ENCODE measurements at regions not wholly inside any gene's neighbourhood (a gene's known extent, or its start where the extent isn't known, plus 50 kb on each side); places are given as distances from the start of the nearest gene placed in this dataset.
"Not testable (repeated sequence)": the region's sequence is repeated elsewhere in the genome, so short reads cannot be mapped to it uniquely, and the experiment has no call there.

DNA sequence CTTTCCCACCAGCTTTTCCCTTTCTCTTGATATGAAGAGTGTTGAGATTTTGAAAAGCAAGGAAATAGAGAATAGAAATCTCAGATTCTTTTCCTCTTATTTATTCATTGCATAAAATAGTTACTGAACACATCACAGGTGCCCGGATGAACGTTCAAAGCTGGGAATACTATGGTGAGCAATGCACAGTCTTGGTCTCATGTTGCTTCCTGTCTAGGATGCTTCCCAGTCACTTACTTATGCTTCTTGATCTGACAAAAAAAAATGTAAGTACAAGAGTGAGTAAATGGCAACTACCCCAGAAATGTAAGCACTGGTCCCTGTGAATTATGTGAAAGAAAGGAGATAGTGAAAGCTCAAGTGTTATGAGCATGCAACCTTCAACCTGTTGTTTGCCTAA lies 153.5 kb upstream of the S1PR3 start:
- FAIRE-seq (no peak), DNase-seq (ENCODE audit: low spot score) (no peak)

DNA sequence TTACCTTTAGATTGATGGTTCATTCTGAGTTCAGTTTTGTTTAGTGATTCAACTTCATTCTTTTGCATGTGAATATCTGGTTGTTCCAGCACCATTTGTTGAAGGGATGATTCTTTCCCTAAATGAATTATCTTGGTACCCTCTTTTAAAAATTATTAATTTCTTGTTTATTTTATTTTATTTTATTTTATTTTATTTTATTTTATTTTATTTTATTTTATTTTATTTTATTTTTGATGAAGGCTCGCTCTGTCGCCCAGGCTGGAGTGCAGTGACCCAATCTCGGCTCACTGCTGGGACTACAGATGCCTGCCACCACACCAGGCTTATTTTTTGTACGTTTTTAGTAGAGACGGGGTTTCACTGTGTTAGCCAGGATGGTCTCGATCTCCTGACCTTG lies 141.4 kb upstream of the S1PR3 start:
- not testable (repeated sequence) for FAIRE-seq; DNase-seq (ENCODE audit: low spot score)

DNA sequence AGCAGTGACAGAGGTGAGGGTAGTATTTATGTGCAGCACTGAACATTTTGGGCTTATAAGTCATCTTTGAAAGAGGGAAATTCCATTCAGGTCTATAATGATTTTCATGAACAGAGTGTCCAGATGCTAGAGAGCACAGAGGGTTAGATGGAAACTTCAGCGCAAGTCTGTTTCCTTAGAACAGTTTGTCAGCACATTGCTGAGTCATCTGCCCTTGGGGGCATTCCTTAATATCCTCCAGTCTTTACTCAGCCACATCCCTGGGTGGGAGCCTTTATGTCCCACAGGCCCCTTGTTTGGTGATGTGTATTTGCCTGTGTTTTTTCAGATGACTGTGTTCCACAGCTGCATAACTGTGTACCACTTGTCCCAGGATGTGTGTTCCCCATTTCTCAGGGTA lies 138.5 kb upstream of the S1PR3 start:
- FAIRE-seq (no peak), DNase-seq (ENCODE audit: low spot score) (peak; percentile 18)

DNA sequence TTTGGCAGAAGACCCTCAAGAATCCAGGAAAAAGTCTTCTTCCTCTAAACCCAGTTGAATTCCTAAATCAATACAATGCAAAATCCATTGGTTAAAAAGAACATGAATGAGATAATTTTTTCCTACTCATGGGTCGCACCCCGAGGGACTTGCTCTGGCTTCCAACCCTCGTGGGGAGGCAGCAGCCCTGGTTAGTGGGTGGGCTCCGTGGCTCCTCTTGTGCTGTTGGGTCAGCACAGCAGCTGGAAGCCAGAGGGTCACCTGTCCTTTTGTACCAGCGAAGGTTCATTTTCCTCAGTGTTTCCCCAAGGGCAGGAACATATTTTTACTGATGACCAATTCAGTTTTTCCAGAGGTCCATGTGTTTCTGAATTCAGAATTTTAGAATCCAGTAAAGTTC lies 120.6 kb upstream of the S1PR3 start:
- DNase-seq (ENCODE audit: low spot score) (no peak), FAIRE-seq (no peak)

DNA sequence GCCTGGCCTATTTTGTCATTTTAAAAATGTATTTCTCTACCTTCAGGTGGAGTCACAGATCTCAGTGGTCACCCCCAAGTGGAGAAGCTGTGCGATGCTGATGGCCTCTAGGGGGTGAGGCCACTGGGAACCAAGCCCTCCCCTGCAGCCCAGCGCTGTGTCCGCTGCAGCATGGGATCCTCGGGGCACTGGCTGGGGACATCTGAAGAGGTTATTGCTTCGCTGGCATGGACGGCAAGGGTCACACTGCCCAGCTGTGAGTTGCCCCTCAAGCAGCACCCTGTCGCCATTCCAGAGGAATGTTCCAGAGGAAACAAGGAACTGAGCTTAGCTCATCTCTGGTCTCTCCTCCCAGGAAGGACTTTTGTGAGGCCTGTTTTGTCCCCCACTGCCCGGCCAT lies 119.6 kb upstream of the S1PR3 start:
- no peak for DNase-seq (ENCODE audit: low spot score)
- no peak for FAIRE-seq

DNA sequence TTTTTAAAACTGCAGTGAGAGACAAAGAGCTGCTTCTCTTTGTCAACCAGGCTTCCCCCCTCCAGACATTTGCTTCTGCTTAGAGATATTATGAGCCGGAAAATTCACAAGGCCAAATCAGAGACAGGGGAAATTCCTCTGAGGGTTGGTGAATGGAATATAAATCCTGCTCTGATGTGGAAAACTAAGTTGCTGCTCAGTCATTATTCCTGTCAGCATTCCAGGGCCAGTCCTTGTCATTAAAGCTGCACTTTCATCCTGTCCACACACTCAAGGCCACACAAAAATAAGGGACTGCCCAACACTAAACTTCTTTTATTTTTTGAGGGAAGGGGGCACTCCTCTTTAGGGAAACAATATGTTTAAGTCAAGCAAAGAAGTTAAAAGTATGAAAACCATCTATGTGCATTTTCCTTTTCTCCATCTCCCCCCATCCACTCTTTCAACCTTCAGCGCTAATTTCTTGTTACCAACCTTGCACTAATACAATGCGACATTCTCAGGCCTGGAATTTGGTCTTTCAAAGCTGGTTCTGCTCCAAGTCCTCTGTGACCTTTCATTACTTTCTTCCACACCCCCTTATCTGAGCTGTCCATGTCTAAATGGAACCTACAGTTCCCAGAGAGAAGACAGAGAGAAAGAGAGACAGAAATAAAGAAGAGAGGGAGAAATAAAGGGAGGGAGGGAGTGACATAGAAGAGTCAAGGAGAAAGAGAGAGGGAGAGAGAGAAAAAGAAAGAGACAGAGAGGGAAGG lies 118.9 kb upstream of the S1PR3 start:
- DNase-seq (ENCODE audit: low spot score), result no peak
- FAIRE-seq, result no peak

DNA sequence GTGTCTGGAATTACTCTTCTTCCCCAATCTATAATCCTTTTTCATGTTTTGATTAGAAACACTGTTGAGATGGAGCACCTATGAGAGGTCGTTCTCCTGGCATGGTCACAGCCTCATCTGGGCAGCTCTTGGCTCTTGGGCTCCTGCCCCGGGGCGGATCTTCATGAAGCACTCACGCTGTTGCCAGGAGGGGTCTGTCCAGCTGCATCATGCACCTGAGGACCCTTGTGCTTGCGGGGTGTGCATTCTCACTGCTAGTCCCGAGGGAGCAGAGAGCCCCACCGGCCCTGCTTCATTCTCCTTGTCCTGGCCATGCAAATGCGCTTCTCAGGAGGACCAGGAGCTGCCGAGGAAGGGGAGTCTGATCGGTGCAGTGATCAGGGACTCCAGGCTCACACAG lies 117.6 kb upstream of the S1PR3 start:
- FAIRE-seq (no peak), DNase-seq (ENCODE audit: low spot score) (no peak)

DNA sequence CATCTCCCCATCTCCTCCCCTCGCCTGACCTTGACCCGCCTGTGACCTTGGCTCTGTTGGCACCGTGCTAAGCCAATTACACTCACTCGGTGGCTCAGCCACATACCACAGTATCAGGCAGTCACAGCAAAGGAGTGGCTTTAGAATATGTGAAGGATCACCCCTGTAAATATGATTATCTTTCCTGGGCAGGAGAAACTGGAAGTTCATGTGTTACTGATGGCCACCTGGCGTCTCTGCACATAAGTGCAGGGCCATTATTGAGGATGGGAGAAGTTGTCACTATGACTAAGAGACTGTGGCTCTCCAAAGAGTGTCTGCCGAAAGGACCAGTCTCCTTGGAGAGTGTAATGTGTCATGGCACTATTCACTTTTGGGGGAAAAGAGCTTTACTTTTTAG lies 116.9 kb upstream of the S1PR3 start:
- FAIRE-seq (no peak), DNase-seq (ENCODE audit: low spot score) (no peak)

DNA sequence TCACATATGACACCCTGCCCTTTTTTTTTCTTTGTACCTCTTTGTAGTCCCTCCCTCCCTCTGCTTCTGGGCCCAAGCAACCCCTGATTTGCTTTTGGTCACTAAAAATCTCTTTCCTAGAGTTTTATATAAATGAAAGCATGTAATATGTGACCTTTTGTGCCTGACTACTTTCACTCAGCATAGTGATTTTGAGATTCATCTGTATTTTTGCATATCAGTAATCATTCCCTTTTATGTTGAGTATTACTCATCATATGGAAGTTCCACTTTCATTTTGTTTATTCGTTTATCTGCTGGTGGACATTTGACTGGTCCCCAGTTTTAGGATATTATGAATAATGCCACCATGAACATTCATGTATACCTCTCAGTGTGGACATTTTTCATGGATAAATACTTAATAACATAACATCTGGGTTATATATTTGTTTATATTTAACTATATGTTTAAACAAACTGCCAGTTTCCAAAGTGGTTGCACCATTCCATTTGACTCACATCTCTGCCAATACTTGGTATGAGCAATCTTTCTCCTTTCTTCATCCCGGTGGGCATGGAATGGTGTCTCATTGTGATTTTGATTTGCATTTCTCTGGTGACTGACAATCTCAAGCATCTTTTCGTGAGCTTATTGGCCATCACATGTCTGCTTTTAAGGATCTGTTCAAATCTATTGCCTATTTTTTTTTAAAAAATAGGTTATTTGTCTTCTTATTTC lies 115.7 kb upstream of the S1PR3 start:
- FAIRE-seq (no peak), DNase-seq (ENCODE audit: low spot score) (no peak)

DNA sequence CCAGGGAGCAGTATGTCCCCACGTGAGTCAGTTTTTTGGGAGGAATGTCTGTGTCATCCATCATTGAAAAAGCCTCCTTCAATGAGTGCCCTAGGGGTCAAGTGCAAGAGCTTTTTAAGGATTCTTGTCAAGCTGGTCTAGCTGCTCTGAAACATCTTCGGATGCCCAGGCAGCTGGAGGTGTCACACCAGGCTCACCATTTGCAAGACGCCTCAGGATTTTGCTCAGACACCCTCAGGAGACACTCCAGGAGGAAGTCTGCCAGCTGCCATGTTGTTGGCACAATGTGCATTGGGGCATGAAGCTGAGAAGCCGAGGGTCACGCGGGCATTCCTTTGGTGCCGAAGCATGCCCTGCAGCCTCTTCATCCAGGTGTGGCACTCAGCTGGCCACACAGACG lies 111.1 kb upstream of the S1PR3 start:
- FAIRE-seq (no peak), DNase-seq (ENCODE audit: low spot score) (no peak)

DNA sequence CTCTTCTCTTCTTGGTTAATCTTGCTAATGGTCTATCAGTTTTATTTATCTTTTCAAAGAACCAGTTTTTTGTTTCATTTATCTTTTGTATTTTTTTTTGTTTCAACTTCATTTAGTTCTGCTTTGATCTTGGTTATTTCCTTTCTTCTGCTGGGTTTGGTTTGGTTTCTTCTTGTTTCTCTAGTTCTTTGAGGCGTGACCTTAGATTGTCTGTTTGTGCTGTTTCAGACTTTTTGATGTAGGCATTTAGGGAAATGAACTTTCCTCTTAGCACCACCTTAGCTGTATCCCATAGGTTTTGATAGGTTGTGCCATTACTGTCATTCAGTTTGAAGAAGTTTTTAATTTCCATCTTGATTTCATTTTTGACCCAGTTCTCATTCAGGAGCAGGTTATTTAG lies 107.0 kb upstream of the S1PR3 start:
- FAIRE-seq; DNase-seq (ENCODE audit: low spot score): not testable (repeated sequence)

DNA sequence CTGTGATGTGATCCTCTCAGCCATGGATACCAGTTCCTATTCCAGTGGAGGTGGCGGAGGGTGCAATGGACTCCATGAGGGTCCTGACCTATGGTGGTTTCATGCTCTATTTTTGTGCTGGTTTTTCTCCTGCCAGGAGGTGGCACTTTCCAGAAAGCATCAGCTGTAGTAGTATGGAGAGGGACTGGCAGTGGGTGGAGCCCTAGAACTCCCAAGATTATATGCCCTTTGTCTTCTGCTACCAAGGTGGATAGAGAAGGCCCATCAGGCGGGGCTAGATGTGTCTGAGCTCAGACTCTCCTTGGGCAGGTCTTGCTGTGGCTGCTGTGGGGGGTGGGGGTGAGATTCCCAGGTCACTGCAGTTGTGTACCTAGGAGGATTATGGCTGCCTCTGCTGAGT lies 104.5 kb upstream of the S1PR3 start:
- DNase-seq (ENCODE audit: low spot score), result not testable (repeated sequence)

DNA sequence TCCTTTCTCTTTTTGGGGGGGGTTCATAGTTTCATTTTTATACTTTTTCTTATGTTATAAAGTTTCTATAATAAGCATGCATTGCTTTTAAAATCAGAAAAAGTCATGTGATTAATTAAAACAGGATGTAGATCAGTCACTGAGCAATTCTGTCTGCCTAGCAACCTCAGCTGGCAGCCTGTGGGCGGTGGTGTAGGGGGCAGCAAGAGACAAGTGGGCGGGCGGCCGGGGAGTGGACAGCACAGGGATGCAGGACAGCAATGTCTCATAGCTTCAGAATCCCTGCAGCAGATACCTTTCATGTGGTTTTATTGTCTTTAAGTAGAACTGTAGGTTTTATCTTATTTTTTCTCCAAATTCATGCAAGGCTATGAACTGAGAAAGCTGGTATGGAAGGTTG lies 101.9 kb upstream of the S1PR3 start:
- DNase-seq (ENCODE audit: low spot score), result no peak
- FAIRE-seq, result no peak

More for the DNA sequence above, 104.5 kb upstream of the S1PR3 start:
- FAIRE-seq, result not testable (repeated sequence)

DNA sequence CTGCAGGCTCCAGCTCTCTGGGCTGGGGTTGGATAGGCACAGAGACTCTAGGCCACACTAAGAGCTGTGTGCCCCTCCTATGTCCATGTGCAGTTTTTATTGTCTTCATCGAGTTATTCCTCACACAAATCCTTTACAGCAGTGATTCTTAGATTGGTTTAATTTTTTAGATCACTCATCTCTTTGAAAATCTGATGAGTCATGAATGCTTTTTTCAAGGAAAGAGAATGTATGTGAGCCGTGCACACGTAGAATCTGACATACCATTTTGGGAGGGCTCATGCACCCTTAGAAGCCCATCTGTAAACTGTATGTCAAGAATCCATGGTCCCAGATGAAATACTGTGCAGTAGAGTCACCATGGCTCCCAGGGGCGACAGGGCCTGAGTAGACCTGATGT lies 100.7 kb upstream of the S1PR3 start:
- FAIRE-seq (no peak), DNase-seq (ENCODE audit: low spot score) (no peak)

DNA sequence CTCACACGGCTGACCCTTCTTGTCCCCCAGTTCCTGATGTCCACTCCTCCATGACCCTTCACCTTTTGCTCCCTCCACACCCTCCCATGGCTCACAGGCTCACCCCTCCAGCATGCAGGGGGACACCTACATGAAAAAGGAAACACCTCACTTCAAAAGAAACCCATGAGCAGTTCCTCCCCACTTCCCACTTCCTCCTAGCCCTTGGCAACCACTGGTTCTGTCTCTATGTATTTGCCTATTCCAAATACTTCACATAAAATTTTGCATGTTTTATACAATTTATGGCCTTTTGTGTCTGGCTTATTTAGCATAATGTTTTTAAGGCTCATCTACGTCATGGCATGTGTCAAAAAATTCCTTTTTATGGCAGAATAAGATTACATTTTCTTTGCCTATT lies 100.2 kb upstream of the S1PR3 start:
- FAIRE-seq, result no peak
- no peak for DNase-seq (ENCODE audit: low spot score)

DNA sequence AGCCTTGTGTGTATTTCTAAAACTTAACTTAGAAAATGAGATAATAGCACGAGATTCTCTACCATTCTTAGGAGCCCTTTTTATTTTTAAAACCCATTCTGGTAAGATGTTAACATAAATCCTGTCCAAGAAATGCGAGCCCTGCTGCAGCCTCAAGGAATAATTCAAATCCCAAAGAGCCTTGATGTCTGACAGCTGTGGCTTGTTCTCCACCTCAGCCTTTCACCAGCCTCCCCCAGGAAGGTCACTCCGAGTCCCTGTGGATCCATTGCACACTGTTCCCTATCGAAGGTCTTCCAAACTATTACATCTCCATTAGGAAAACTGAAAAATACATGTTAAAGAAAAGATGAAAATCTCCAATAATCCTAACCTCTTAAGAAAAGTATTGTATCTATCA lies 98.5 kb upstream of the S1PR3 start:
- DNase-seq (ENCODE audit: low spot score) (no peak), FAIRE-seq (no peak)

DNA sequence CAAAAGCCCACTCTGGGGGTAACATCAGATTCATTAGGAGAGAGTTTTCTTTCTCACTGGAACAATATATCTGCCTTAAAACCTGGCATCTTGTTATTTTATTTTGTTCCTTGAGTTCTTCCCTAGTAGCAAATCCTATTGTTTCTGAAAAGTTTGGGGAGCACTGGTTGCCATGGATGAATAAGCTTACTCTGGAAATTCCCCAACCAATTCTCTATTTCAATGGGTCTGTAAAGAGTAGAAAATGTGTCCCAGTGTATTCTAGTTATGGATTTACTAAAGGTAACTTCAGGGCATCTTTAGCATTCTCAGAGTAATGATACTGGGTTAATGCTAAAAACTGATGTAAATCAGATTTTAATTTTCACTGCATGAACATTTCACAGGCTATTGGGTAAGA lies 94.2 kb upstream of the S1PR3 start:
- DNase-seq (ENCODE audit: low spot score) (no peak), FAIRE-seq (no peak)

DNA sequence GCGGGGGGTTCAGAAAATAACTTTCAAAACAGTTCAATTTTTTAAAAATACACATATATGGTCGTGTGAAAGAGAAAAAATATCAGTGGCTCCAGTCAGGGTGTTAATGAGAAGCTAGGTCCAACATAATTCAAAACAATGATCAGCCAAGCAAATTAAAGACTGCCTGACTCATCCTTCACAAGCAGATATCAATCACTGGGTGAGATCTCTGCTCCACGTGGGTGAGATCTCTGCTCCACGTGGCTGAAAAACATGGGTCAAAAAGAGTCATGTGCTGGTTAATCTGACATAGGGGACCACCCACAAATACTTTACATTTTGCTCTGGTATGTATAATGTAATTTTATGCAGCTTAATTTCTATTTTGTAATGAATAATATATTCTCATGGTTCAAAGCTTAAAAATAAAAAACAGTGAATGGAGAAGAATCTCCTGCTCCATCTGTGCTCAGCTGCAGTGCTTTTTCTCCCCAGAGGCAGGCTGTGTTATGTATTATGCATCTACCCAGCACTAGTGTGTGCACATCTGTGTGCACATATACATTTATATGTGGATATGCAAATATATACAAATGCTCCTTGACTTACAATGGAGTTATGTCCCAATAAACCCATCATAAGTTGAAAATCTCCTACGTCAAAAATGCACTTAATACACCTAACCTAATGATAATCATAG lies 93.1 kb upstream of the S1PR3 start:
- DNase-seq (ENCODE audit: low spot score) (no peak), FAIRE-seq (peak; percentile 38)

DNA sequence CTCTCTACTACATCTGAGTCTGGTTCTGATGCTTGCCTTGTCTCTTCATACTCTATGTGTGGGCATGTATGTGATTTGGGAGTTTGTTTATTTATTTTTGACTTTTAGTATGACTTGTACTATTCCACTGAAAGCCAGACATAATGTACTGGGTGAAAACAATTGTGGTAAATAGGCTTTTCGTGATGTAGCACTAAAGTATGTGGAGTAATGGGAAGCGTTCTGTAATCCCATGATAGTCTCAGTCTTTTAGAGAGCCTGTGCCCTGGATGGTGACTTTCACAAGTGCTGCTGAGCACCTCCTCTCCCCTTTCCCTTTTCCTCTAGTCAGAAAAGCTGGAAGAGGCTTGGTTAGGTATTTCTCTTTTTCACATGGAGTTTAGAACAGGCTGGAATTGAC lies 85.8 kb upstream of the S1PR3 start:
- FAIRE-seq (no peak), DNase-seq (ENCODE audit: low spot score) (no peak)

DNA sequence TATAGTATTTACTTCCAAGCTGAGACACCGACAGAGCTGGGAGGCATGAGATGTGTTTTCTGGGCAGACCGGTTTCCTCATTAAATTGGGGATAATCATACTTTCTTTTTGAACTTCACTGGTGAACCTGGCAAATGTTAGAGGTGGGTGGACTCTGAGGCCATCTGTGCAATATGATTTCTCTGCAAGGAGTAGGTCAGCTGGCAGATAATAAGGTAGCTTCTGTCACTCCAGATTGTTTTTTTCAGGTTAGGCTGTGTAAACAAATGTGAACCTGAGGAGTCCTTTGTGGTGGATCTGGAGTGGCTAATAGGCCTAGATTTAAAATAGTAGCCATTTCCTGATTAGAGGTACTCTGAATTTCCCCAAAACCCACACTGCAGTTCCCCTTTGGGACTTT lies 75.4 kb upstream of the S1PR3 start:
- no peak for DNase-seq (ENCODE audit: low spot score)

DNA sequence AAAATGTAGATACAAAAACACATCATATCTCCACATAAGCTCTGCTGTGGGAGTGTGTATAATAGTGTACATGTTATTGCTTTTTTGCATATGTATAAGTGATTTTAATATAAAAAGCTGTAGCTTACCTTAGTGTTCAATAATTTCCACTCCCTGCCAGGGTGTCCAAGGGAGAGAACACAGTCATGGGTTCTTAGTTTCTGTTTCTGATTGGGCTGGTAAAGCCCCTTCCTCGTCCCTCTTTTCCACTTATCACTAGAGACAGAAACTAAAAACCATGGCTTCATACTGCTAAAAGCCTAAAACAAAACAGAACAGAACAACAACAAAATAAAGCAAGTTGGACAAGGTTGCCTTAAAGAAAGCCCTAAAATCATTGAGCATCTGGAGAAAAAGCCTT lies 74.4 kb upstream of the S1PR3 start:
- DNase-seq (ENCODE audit: low spot score), result no peak
- no peak for FAIRE-seq

More for the DNA sequence above, 75.4 kb upstream of the S1PR3 start:
- FAIRE-seq, result no peak

DNA sequence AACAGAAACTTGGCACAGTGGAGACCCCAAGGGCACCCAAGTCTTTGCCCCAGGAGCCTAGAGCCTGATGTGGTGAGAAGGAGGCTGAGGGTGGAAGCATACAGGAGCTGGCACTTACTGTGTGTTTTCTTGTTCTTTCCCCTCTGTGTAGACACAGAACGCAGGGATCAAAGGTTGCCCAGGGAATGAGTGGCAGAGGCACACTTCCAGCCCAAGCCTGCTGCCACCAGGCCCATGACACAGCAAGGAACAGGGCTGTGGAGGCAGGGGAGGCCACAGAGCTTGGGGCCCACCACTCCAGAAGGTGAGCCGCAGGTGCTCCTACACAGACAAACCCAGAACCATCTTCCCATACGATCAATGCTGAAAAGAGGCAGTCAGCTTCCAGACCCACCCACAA lies 73.9 kb upstream of the S1PR3 start:
- no peak for FAIRE-seq
- no peak for DNase-seq (ENCODE audit: low spot score)

All from RCC 7860 (cell line).